KMS-11 (cell line): ENCODE measurements at regions not wholly inside any gene's neighbourhood (a gene's known extent, or its start where the extent isn't known, plus 50 kb on each side); places are given as distances from the start of the nearest gene placed in this dataset.

ENCODE experiments used
- H2AFZ ChIP-seq: fragments of 200-600 bp; sonication (generic); 2 replicates; pipeline ENCODE4 v1.6.1; 2016; ENCODE audit warnings: antibody characterized with exemption, mixed run types, low read depth
- H3K27ac ChIP-seq: fragments of 200-600 bp; sonication (generic); 2 replicates; pipeline ENCODE4 v1.6.1; 2016; ENCODE audit warnings: mild to moderate bottlenecking, mixed run types
- H3K27me3 ChIP-seq: fragments of 200-600 bp; sonication (generic); 2 replicates; pipeline ENCODE4 v1.6.1; 2017; ENCODE audit warnings: mild to moderate bottlenecking, low read depth, mixed run types, moderate library complexity; ENCODE audit not compliant: insufficient read depth
- H3K36me3 ChIP-seq: fragments of 200-600 bp; sonication (generic); 2 replicates; pipeline ENCODE4 v1.6.1; 2017; ENCODE audit warnings: mild to moderate bottlenecking, mixed run types; ENCODE audit not compliant: insufficient read depth
- H3K4me1 ChIP-seq: fragments of 200-600 bp; sonication (generic); 2 replicates; pipeline ENCODE4 v1.6.1; 2016; ENCODE audit warnings: mild to moderate bottlenecking, low read depth, mixed run types; ENCODE audit not compliant: poor library complexity, severe bottlenecking
- H3K4me2 ChIP-seq: fragments of 200-600 bp; sonication (generic); 2 replicates; pipeline ENCODE4 v1.7.0; 2016; ENCODE audit warnings: mild to moderate bottlenecking, mixed run types
- H3K4me3 ChIP-seq: fragments of 200-600 bp; sonication (generic); IDR thresholded peaks from 2 replicates; pipeline ENCODE4 v1.6.1; 2017; ENCODE audit warnings: low read depth, low read length, mixed read lengths; ENCODE audit not compliant: insufficient read depth
- H3K79me2 ChIP-seq: fragments of 200-600 bp; sonication (generic); 2 replicates; pipeline ENCODE4 v1.6.1; 2016; ENCODE audit warnings: low read depth, mixed run types; ENCODE audit not compliant: insufficient read depth
- H3K9ac ChIP-seq: fragments of 200-600 bp; sonication (generic); 2 replicates; pipeline ENCODE4 v1.6.1; 2016; ENCODE audit warnings: mild to moderate bottlenecking, mixed run types
- H4K20me1 ChIP-seq: fragments of 200-600 bp; sonication (generic); 2 replicates; pipeline ENCODE4 v1.6.1; 2016; ENCODE audit warnings: mild to moderate bottlenecking, mixed run types; ENCODE audit not compliant: insufficient read depth
- TF ChIP-seq, protein P1 (sequence below): fragments of 200-600 bp; sonication (generic); conservative IDR thresholded peaks from 2 replicates; pipeline ENCODE4 v1.6.1; 2017; ENCODE audit warnings: low read depth, mild to moderate bottlenecking, antibody characterized with exemption, low read length, moderate library complexity, mixed read lengths

DNA sequence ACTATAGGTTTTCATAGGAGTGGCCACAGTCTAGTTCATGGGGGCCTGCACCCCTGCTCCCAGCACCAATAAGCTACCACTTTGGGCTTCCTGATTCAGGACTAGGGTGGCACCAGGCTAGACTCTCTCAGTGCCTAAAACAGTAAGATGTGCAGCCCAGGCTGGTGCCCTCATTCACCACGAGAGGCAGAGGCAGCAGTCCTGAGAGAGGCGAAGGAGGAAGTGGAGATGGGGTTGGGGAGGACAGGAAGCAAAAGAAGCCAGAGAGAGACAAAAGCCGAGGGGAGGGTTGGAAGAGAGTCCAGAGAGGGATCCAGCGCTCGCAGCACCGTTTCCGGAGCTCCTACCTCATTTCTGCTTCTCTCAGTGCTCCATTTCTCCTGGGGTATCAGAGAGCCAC, 180.9 kb downstream of the MED10 start:
- Histone ChIP-seq H3K9ac (no peak overlapping the region), H3K27ac (no peak overlapping the region), H3K27me3 (no peaks in the 10 kb centered on the region), H2AFZ (no peak overlapping the region), H4K20me1 (no peaks in the 10 kb centered on the region), H3K79me2 (no peaks in the 10 kb centered on the region), H3K36me3 (no peaks in the 10 kb centered on the region), H3K4me2 (no peak overlapping the region), H3K4me1 (peaks cover 18% of the 10 kb centered on the region), H3K4me3 (no peak overlapping the region)
- TF ChIP-seq, protein P1, sequence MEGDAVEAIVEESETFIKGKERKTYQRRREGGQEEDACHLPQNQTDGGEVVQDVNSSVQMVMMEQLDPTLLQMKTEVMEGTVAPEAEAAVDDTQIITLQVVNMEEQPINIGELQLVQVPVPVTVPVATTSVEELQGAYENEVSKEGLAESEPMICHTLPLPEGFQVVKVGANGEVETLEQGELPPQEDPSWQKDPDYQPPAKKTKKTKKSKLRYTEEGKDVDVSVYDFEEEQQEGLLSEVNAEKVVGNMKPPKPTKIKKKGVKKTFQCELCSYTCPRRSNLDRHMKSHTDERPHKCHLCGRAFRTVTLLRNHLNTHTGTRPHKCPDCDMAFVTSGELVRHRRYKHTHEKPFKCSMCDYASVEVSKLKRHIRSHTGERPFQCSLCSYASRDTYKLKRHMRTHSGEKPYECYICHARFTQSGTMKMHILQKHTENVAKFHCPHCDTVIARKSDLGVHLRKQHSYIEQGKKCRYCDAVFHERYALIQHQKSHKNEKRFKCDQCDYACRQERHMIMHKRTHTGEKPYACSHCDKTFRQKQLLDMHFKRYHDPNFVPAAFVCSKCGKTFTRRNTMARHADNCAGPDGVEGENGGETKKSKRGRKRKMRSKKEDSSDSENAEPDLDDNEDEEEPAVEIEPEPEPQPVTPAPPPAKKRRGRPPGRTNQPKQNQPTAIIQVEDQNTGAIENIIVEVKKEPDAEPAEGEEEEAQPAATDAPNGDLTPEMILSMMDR, result no peak

- Histone ChIP-seq H2AFZ (no peak overlapping the region), H3K9ac (no peak overlapping the region), H3K79me2 (no peaks in the 10 kb centered on the region), H3K4me2 (no peak overlapping the region), H3K27ac (no peak overlapping the region), H3K4me1 (peaks cover 8% of the 10 kb centered on the region), H4K20me1 (no peaks in the 10 kb centered on the region), H3K27me3 (no peaks in the 10 kb centered on the region), H3K4me3 (no peak overlapping the region), H3K36me3 (no peaks in the 10 kb centered on the region)
- TF ChIP-seq, protein P1, result no peak
These were observed 182.5 kb downstream of the MED10 start for GRCh38 chr5:6195711-6196358.

DNA sequence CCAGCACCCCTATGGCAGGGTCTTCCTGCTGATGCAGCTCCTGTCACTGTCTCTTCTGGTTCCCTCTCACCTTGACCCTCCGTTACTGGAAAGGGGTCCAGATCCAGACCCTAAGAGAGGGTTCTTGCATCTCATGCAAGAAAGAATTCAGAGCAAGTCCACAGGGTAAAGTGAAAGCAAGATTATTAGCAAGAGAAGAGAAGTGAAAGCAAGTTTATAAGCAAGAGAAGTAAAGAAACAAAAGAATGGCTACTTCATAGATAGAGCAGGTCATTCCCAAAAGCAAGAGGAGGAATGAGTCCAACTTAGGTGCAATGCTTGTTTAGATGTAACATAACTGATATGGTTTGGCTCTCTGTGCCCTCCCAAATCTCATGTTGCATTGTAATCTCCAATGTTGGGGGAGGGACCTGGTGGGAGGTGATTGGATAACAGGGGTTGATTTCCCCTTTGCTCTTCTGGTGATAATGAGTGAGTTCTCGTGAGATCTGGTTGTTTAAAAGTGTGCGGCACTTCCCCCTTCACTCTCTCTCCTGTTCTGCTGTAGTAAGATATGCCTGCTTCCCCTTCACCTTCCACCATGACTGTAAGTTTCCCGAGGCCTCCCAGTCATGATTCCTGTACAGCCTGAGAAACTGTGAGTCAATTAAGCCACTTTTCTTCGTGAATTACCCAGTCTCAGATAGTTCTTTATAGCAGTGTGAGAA, 183.3 kb downstream of the MED10 start:
- peaks cover 8% of the 10 kb centered on the region for H3K4me1 ChIP-seq
- H4K20me1 ChIP-seq, result no peaks in the 10 kb centered on the region
- no peak overlapping the region for H3K27ac ChIP-seq
- no peaks in the 10 kb centered on the region for H3K36me3 ChIP-seq
- no peak overlapping the region for H3K9ac ChIP-seq
- H3K27me3 ChIP-seq, result no peaks in the 10 kb centered on the region
- H3K4me3 ChIP-seq, result no peak overlapping the region
- H3K4me2 ChIP-seq, result no peak overlapping the region
- H2AFZ ChIP-seq, result no peak overlapping the region
- TF ChIP-seq, protein P1, result no peak
- H3K79me2 ChIP-seq, result no peaks in the 10 kb centered on the region

- Histone ChIP-seq H3K27ac (no peak overlapping the region), H3K36me3 (no peaks in the 10 kb centered on the region), H3K4me2 (no peak overlapping the region), H4K20me1 (no peaks in the 10 kb centered on the region), H3K79me2 (no peaks in the 10 kb centered on the region), H3K4me1 (peaks cover 8% of the 10 kb centered on the region), H3K27me3 (no peaks in the 10 kb centered on the region), H3K4me3 (no peak overlapping the region), H2AFZ (no peak overlapping the region), H3K9ac (no peak overlapping the region)
- TF ChIP-seq, protein P1, result no peak
These were observed 184.0 kb downstream of the MED10 start for GRCh38 chr5:6194261-6194875.
